ENCODE measurements at regions not wholly inside any gene's neighbourhood (a gene's known extent, or its start where the extent isn't known, plus 50 kb on each side); places are given as distances from the start of the nearest gene placed in this dataset.
A peak's percentile ranks its signal among the peaks of the same experiment; 100 is the strongest.

DNA sequence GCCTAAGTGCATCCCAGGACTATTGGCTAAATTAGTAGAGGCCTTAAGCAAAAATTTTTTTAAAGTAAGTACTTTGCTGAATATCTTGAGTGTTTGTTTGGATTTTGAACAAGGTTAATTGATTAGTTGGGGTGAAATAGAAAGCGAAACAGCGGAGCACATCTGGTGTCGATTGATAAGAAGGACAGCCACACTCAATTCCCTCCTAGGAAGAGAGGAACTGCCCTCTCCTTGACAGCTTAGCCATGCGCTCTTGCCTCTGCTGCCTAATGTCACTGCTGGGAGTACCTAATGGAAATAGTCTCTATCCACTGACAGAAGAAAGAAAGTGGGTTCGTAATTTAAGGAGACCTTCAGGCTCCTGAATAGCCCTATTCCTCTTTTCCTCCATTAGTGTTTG, 943.6 kb downstream of the DIPK2A start:
- H3K4me3 ChIP-seq: no peak overlapping the region
- H3K4me1 ChIP-seq: no peaks in the 10 kb centered on the region
- H3K9me3 ChIP-seq: peaks cover 0 to 1% of the 10 kb centered on the region in 2 donors
- intact Hi-C loops (cut with DNase I): no loop called here
- H3K27ac ChIP-seq: no peak overlapping the region
- no peaks in the 10 kb centered on the region for H3K27me3 ChIP-seq
- ATAC-seq: no peak
- TF ChIP-seq, protein P1, sequence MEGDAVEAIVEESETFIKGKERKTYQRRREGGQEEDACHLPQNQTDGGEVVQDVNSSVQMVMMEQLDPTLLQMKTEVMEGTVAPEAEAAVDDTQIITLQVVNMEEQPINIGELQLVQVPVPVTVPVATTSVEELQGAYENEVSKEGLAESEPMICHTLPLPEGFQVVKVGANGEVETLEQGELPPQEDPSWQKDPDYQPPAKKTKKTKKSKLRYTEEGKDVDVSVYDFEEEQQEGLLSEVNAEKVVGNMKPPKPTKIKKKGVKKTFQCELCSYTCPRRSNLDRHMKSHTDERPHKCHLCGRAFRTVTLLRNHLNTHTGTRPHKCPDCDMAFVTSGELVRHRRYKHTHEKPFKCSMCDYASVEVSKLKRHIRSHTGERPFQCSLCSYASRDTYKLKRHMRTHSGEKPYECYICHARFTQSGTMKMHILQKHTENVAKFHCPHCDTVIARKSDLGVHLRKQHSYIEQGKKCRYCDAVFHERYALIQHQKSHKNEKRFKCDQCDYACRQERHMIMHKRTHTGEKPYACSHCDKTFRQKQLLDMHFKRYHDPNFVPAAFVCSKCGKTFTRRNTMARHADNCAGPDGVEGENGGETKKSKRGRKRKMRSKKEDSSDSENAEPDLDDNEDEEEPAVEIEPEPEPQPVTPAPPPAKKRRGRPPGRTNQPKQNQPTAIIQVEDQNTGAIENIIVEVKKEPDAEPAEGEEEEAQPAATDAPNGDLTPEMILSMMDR (IDR thresholded peaks at IDR 0.05): no peak
- H3K36me3 ChIP-seq: no peaks in the 10 kb centered on the region
- DNase-seq: no peak

DNA sequence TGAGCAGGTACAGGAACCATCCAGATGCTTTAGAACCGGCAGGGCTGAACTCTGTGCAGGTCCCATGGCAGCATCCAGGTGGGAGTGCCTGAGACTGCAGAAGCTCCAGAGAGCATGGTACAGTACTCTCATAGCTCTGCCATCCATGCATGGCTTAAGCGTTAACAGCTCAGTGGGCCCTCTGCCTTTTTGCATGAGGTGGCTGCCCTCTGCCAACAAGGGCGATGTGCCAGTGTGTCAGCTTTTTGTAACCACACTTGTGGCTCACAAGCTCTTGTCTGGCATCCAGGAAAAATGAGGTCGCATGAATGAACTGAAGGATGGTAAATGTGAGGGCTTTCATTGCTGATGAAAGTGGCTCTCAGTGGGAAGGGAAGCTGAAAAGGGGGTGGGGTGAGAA, 950.1 kb downstream of the DIPK2A start:
- H3K36me3 ChIP-seq: no peaks in the 10 kb centered on the region
- H3K4me3 ChIP-seq: no peak overlapping the region
- TF ChIP-seq, protein P1 (IDR thresholded peaks at IDR 0.05): no peak
- H3K27me3 ChIP-seq: no peaks in the 10 kb centered on the region
- no peak overlapping the region for H3K27ac ChIP-seq
- no peak for DNase-seq
- no peaks in the 10 kb centered on the region for H3K4me1 ChIP-seq
- ATAC-seq: no peak
- intact Hi-C loops (cut with DNase I): no loop called here
- H3K9me3 ChIP-seq: no peaks in the 10 kb centered on the region

DNA sequence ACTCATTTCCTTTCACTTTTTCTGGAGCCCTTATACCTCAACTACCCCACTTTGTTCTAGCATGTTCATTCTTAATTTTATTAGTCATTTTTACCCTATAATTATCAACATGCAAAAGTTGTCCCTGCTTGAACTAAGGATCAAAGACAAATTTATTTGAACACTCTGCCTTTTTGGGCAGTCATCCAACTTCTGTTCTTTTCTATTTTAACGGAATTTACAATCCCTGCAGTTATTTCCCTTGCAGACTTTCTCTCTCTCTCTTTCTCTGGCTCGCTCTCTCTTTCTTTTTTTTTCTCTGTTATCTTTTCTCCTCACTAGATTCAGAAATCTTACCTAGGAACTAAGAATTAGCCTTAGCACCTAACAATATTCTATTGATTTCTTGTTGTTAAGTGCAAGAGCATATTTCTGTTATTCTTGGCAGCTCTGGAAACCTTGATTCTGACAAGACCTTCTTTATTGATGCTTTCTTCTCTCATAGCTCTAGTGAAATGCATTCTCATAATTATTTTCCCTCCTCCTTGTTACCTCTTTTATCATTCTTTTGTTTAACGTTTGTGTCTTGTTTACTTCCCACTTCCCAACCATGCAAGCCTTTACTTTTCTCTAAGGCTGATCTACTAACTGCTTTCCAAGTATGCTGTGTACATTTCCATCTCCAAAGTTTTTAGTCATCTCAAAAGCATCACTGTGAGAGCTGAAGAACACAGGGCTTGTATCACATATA, 951.6 kb downstream of the DIPK2A start:
- H3K4me3 ChIP-seq: no peak overlapping the region
- H3K4me1 ChIP-seq: no peaks in the 10 kb centered on the region
- DNase-seq (peak in 2 of 4 donors; percentile 16 to 17), ATAC-seq (no peak)
- intact Hi-C loops (cut with DNase I): no loop called here
- H3K27ac ChIP-seq: no peak overlapping the region
- H3K9me3 ChIP-seq: no peaks in the 10 kb centered on the region
- TF ChIP-seq, protein P1 (IDR thresholded peaks at IDR 0.05): no peak
- no peaks in the 10 kb centered on the region for H3K36me3 ChIP-seq
- no peaks in the 10 kb centered on the region for H3K27me3 ChIP-seq

DNA sequence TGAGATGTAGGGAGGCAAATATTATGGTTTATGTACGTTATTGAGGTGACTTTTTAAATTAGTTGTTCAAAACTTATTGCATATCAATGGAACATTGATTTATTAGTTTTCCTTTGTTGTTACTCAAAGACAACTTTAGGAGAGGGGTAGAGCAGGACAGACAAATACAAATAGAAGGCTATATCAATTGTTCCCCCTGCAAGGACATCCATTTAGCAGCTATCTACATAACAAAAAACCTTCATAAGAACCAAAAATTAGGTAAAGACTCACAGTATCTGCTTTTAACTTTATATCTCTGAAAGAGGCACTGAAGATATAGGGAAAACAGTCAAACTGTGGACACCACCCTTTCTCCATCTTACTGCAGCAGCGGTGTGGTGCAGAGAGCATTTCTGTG, 958.8 kb downstream of the DIPK2A start:
- no peak for DNase-seq
- TF ChIP-seq, protein P1 (IDR thresholded peaks at IDR 0.05): no peak
- no peak overlapping the region for H3K27ac ChIP-seq
- no peaks in the 10 kb centered on the region for H3K27me3 ChIP-seq
- peaks cover 0 to 20% of the 10 kb centered on the region in 2 donors for H3K9me3 ChIP-seq
- intact Hi-C loops (cut with DNase I): no loop called here
- H3K4me3 ChIP-seq: no peak overlapping the region
- H3K36me3 ChIP-seq: no peaks in the 10 kb centered on the region
- no peak for ATAC-seq
- no peaks in the 10 kb centered on the region for H3K4me1 ChIP-seq

DNA sequence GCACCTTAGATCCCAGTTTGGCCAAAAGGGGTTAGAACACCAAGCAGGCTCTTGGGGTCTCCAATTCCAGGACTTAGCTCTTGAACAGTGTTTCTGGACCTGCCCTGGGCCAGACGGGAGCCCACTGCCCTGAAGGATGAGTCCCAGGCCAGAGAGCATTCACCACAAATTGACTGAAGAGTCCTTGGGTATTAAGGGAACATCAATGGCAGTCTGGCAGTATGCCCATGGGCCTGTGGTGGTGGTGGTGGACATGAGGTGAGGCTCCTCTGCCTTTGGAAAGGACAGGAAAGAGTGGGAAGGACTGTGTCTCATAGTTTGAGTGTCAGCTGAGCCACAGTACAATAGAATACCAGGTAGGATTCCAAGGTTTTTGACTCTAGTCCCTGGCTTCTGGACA, 960.0 kb downstream of the DIPK2A start:
- no peaks in the 10 kb centered on the region for H3K36me3 ChIP-seq
- H3K27me3 ChIP-seq: no peaks in the 10 kb centered on the region
- ATAC-seq (no peak), DNase-seq (no peak)
- no peaks in the 10 kb centered on the region for H3K4me1 ChIP-seq
- H3K27ac ChIP-seq: no peak overlapping the region
- TF ChIP-seq, protein P1 (IDR thresholded peaks at IDR 0.05): no peak
- H3K4me3 ChIP-seq: no peak overlapping the region
- intact Hi-C loops (cut with DNase I): no loop called here
- H3K9me3 ChIP-seq: peaks cover 0 to 28% of the 10 kb centered on the region in 2 donors

All from left lung (tissue), 4 donors.